GM19455 (cell line): ENCODE measurements at regions not wholly inside any gene's neighbourhood (a gene's known extent, or its start where the extent isn't known, plus 50 kb on each side); places are given as distances from the start of the nearest gene placed in this dataset.

Experiments
- ATAC-seq: cut with Tn5 transposase; IDR thresholded peaks from one replicate; pipeline ENCODE4 v1.9.1; 2021; ENCODE audit not compliant: unreplicated experiment

DNA sequence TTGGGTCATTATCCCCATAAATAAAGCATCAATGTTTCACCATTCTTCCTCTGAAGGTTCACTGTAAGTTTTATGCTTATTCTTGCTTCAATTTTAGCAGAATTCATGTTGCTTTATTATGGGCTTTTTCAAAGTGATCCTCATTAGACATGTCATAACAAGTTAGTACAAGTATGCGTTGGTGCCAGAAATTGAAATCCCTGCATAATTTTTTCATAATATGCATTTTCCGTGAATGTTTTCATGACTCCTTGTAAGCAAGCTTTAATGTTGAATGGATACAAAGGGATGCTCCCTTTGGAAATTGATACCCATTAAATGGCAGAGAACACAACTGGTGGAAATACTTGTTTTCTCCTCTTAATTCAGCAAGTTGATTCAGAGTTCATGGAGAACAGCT, 179.7 kb downstream of the ST6GAL2 start:
- ATAC-seq = no peak

DNA sequence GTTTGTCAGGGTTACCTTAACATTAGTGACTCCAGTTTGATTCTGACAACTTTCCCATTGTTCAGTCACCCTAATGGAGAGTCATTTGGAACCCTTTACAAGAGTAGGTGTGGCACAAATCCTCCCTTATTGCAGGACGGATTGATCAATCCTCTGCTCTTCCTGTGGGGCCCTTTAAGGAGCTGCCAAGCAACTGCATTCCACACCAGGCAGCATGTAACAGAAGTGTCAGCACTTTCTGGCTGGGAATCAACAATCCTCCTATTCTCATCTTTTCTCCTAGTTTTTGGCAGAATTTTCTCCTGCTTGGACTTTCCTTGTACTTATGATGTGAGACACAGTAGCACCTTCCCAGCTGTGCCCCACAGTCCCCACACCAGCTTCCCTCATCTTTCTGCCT, 177.8 kb downstream of the ST6GAL2 start:
- no peak for ATAC-seq

DNA sequence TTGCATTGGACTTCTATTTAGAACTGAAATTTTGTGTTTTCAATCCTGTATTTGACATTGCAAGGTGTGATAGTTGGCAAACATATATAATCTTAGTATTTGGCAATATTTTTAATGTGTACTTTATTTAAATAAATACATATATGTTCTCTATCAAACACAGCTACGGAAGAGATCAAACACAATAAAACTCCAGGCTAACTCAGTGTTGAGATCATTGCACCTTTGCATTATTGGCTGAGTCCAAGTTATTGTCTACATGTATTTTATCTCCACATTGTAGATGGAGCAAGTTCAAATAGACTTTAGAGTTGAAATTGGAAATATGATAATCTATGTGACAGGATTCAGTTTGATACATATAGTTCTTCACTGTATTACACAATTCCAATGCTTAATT, 176.7 kb downstream of the ST6GAL2 start:
- ATAC-seq = no peak

DNA sequence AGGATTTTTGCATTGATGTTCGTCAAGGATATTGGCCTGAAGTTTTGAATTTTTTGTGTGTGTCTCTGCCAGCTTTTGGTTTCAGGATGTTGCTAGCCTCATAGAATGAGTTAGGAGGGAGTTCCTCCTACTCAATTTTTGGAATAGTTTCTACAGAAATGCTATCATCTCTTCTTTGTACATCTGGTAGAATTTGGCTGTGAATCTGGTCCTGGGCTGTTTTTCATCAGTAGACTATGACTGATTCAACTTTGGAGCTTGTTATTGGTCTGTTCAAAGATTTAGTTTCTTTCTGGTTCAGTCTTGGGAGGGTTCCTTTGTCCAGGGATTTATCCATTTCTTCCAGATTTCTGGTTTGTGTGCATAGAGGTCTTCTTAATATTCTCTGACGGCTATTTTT, 166.7 kb downstream of the ST6GAL2 start:
- no peak for ATAC-seq

DNA sequence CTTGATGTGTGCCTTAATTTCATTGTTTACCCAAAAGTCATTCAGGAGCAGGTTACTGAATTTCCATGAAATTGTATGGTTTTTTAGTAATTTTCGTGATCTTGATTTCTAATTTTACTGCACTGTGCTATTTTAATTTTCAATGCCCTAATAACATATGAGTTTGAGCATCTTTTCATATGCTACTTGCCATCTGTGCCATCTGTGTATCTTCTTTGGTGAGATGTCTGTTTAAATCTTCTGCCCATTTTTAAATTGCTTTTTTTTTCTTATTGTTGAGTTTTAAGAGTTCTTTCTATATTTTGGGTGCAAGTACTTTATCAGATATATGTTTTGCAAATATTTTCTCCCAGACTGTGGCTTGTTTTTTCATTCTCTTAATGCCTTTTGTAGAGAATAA, 165.9 kb downstream of the ST6GAL2 start:
- no peak for ATAC-seq

DNA sequence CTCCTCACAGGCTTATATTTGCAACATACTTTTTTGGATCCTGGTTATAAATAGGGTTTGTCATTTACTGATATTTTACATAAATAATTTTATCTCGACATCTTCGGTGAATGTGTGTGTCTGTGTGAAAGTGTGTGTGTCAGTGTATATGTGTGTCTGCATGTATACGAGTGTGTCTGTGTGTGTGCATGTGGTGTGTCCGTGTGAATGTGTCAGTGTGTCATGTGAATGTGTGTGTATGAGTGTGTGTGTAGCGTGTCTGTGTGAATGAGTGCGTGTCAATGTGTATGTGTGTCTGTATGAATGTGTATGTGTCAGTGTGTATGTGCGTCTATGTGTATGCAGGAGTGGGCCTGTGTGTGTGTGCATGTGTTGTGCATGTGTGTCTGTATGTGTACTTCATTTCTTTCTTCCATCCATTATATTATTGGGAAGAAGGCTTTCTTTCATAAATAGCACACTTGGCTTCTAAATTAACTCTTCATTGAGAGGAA, 161.6 kb downstream of the ST6GAL2 start:
- ATAC-seq = no peak

DNA sequence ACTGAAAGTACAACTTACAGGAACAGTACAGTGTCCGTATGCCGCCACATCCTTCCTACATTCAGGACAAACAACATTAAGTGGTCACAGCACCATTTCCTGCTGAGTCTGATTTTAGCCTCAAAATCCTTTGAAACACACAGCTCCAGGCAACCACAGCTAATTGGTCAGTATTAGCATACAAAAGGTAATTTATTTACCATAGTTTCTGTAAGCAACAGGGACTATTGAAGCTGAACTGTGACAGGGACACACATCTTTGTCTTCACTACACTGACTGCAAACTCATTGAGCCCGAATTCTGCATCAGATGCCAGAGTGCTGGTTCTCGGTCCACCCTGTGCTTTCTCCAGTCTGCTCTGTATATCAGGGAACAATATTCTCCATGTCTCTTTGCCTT, 151.8 kb downstream of the ST6GAL2 start:
- ATAC-seq = no peak

DNA sequence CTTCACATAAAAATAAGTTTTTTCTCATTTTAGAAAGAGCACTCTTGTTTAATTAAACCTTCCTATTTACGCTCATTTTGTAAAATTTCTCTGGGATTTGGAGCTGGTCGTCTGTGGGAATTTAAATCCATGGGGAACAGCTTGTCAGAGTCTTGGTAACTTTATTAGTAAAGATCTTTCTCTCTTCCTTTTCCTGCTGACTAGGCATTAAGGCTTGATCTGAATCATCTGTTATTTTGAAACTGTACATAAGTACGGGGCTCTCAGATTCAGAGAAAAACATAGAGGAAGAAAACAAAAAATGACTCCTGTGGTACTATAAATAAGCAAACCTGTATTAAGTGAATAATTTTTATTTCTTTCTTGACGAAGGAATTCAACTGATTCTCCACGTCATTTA, 150.2 kb downstream of the ST6GAL2 start:
- ATAC-seq = no peak

DNA sequence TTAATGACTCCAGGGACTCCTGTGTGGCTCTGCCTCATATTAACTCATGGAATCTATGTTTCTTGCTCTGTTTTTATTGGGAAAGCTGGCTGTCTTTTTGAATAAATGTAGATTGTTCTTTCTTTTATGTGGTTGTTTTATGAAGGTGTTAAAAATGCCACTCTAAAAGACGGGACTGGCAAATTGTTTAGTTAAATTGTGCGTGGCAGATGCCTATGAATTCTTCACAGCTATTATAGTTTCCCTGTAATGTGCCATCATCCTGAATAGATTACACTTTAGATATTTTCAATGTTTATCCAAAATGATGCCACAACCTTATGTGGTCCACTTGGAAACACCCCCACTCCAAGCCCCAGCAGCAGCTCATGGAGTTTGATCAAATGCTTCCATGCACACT, 149.7 kb downstream of the ST6GAL2 start:
- no peak for ATAC-seq

DNA sequence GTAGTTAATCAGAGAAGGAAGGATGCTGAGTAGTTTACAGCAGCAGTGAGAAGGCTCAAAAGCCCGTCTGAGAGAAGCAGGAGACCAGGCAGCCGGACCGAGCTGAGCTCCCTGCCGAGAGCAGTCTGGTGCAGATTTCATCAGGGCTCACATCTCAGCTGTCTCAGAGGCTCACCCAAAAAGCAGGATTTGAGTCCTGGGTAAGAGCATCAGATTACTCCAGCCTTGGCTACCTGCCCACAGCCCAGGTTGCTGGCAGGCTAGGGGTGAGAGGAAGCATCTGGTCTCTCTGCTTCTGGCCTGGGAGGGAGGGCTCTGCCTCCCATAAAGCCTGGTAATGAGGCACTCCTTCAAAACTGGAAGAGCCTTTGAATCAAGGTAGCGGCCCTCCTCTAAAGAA, 140.5 kb downstream of the ST6GAL2 start:
- ATAC-seq = no peak

DNA sequence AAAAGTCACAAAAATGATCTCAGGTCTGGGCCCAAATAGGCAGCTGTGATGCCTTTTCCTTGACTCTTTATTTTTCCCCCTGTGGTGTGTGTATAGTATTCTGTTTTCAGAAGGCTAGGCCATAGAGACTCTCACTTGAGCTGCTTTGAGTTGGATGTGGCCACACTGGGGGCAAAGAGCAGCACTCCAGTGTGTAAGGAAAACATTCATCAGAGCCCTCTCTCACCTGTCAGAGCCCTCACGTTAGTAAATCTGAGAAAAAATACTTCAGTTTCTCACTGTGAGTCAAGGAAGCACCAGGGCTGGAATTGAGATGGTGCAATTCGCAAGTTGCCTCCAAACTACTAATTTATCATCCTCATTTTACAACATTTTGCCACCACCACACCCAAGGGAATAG, 136.1 kb downstream of the ST6GAL2 start:
- no peak for ATAC-seq
